Activated CD4-positive, alpha-beta T cell treated with anti-CD3 and anti-CD28 coated beads for 36 hours (primary cell): ENCODE measurements at regions not wholly inside any gene's neighbourhood (a gene's known extent, or its start where the extent isn't known, plus 50 kb on each side); places are given as distances from the start of the nearest gene placed in this dataset.
"Not testable (repeated sequence)": the region's sequence is repeated elsewhere in the genome, so short reads cannot be mapped to it uniquely, and the experiment has no call there.

Experiments
- ATAC-seq: fragments of 200-7000 bp; cut with Tn5 transposase; one replicate; pipeline ENCODE4 v1.10.0; 2021; ENCODE audit warnings: mild to moderate bottlenecking, moderate library complexity
- CTCF ChIA-PET: fragments of 350-600 bp; sonication (Branson Sonifier 250); formaldehyde crosslinking; loops from one replicate; lab custom pipeline; 2021; ENCODE audit warnings: antibody characterized with exemption; lab: Charles Lee
- POLR2A ChIA-PET: fragments of 350-600 bp; sonication (Branson Sonifier 250); formaldehyde crosslinking; loops from one replicate; lab custom pipeline; 2021; ENCODE audit warnings: antibody characterized with exemption, inconsistent platforms; lab: Charles Lee
- DNase-seq: peaks from one replicate; pipeline ENCODE4 v3.0.0-alpha.2; 2020
- H3K27ac Mint-ChIP-seq: one replicate; pipeline ENCODE4 v1.8.0; 2021; ENCODE audit warnings: mixed read lengths
- H3K27me3 Mint-ChIP-seq: one replicate; pipeline ENCODE4 v1.8.0; 2021; ENCODE audit warnings: mixed read lengths
- H3K36me3 Mint-ChIP-seq: one replicate; pipeline ENCODE4 v1.8.0; 2021; ENCODE audit warnings: low read depth, mixed read lengths
- H3K4me1 Mint-ChIP-seq: one replicate; pipeline ENCODE4 v1.8.0; 2021; ENCODE audit warnings: mixed read lengths
- H3K4me3 Mint-ChIP-seq: one replicate; pipeline ENCODE4 v1.8.0; 2021; ENCODE audit warnings: mild to moderate bottlenecking, moderate library complexity, mixed read lengths
- H3K9me3 Mint-ChIP-seq: one replicate; pipeline ENCODE4 v1.8.0; 2021; ENCODE audit warnings: low read depth, mixed read lengths
- intact Hi-C, 2 experiments: fragments of 100-400 bp; cut with DNase I in 1 of 2; cut with micrococcal nuclease in 1 of 2; formaldehyde crosslinking; loops; one replicate each; pipeline versions ENCODE4 v1.14.2 to v1.15.1; 2022 to 2024; cut with DNase I, micrococcal nuclease

- CTCF ChIA-PET, H3K36me3 Mint-ChIP-seq, H3K27me3 Mint-ChIP-seq, H3K4me3 Mint-ChIP-seq, H3K9me3 Mint-ChIP-seq, H3K27ac Mint-ChIP-seq, POLR2A ChIA-PET, DNase-seq, ATAC-seq, H3K4me1 Mint-ChIP-seq, intact Hi-C loops: not testable (repeated sequence)
Observed at GRCh38 chr1:146777826-146778602, 160.1 kb upstream of the NBPF12 start.

DNA sequence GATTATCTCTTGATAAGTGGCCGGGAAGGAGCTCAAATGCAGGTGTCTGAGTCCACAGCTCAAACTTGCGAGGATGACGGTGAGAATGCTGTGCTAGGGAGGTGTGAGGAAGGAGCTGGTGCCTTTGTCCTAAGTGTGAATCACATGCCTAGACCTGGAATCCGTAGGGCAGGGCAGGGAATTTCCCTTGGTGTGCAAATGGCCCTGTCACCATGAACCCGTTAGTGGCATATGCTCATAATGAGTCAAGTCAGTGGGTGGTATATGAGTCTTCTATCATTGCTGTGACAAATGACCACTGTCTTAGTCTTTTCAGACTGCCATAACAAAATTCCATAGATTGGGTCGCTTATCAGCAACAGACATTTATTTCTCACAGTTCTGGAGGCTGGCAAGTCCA, 163.1 kb upstream of the NBPF12 start:
- H3K4me1 Mint-ChIP-seq, H3K27me3 Mint-ChIP-seq, H3K27ac Mint-ChIP-seq, H3K36me3 Mint-ChIP-seq, POLR2A ChIA-PET, intact Hi-C loops, CTCF ChIA-PET, H3K4me3 Mint-ChIP-seq, DNase-seq, H3K9me3 Mint-ChIP-seq: not testable (repeated sequence)
- peak; percentile 87 for ATAC-seq

GRCh38 chr1:146774271-146774670, 163.9 kb upstream of the NBPF12 start:
- H3K27ac Mint-ChIP-seq, ATAC-seq, H3K4me1 Mint-ChIP-seq, intact Hi-C loops, H3K4me3 Mint-ChIP-seq, H3K36me3 Mint-ChIP-seq, CTCF ChIA-PET, H3K9me3 Mint-ChIP-seq, DNase-seq, H3K27me3 Mint-ChIP-seq, POLR2A ChIA-PET: not testable (repeated sequence)

DNA sequence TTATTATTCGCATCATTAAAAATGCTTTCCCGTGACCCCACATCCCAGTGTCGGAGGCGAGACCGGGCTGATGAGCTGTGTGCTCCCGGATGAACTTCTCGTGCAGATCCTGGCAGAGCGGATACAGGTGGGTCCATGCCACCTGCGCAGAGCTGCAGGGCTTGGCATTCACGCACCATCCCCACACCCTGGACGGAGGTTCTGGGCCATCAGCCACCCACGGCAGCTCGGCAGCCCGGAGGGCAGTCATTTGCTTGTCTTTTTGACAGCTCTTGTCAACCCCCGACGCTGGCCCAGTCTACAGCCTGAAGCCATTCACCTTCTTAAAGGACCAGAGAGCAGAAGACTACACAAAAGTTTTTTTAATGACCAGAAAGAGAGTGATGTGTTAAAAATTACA, 166.7 kb upstream of the NBPF12 start:
- POLR2A ChIA-PET, H3K27ac Mint-ChIP-seq, H3K9me3 Mint-ChIP-seq, H3K4me3 Mint-ChIP-seq, H3K27me3 Mint-ChIP-seq, ATAC-seq, intact Hi-C loops, DNase-seq, H3K4me1 Mint-ChIP-seq, CTCF ChIA-PET, H3K36me3 Mint-ChIP-seq: not testable (repeated sequence)

DNA sequence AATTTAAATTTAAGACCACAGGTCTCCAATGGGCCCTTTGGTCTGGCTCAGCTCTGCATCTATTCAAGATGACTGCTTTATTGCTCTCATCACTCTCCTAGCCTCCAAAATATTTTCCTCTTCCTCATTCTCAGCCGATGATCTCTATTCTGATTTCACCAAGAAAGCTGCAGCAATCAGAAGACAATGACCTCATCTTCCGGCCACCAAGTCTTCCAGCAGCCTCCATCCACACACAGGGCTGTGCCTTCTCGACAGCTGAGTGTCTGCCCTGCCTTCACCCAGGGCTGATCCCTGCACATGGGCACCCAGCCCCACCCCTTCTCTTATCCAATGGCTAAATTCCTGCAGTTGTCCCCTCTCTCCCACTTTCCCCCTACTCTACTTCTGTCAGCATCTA, 167.1 kb upstream of the NBPF12 start:
- intact Hi-C loops, POLR2A ChIA-PET, ATAC-seq, H3K4me1 Mint-ChIP-seq, DNase-seq, H3K9me3 Mint-ChIP-seq, H3K27me3 Mint-ChIP-seq, H3K36me3 Mint-ChIP-seq, H3K4me3 Mint-ChIP-seq, H3K27ac Mint-ChIP-seq, CTCF ChIA-PET: not testable (repeated sequence)

GRCh38 chr1:146763234-146763633, 174.9 kb upstream of the NBPF12 start:
- POLR2A ChIA-PET, H3K27me3 Mint-ChIP-seq, H3K9me3 Mint-ChIP-seq, H3K36me3 Mint-ChIP-seq, H3K27ac Mint-ChIP-seq, DNase-seq, H3K4me3 Mint-ChIP-seq, ATAC-seq, intact Hi-C loops, CTCF ChIA-PET, H3K4me1 Mint-ChIP-seq: not testable (repeated sequence)

- H3K4me1 Mint-ChIP-seq, DNase-seq, CTCF ChIA-PET, H3K9me3 Mint-ChIP-seq, intact Hi-C loops, H3K27ac Mint-ChIP-seq, H3K27me3 Mint-ChIP-seq, H3K36me3 Mint-ChIP-seq, ATAC-seq, POLR2A ChIA-PET, H3K4me3 Mint-ChIP-seq: not testable (repeated sequence)
Observed at GRCh38 chr1:146756858-146757257, 181.3 kb upstream of the NBPF12 start.

DNA sequence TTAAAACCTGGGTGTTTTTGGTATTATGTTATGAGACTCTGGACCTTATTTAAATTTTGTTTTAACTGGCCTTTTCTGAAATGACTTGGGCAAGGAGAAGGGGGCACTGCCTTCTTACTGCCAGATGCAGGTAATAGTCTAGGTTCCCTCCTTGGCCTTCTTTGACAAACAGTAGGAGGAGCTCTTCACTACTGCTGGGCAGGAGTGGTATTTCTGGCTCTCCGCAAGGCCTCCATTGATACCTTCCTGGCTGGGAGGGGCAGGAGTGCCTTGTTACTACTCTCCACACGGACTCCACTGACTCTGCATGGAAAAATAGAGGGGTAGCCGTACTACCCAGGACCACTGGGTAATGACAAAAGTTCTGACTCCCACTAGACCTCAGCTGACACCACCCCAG, 189.4 kb upstream of the NBPF12 start:
- H3K4me1 Mint-ChIP-seq, ATAC-seq, intact Hi-C loops, CTCF ChIA-PET, H3K27ac Mint-ChIP-seq, H3K9me3 Mint-ChIP-seq, H3K4me3 Mint-ChIP-seq, DNase-seq, POLR2A ChIA-PET, H3K36me3 Mint-ChIP-seq, H3K27me3 Mint-ChIP-seq: not testable (repeated sequence)

- H3K27me3 Mint-ChIP-seq, H3K4me1 Mint-ChIP-seq, intact Hi-C loops, H3K9me3 Mint-ChIP-seq, H3K36me3 Mint-ChIP-seq, H3K4me3 Mint-ChIP-seq, ATAC-seq, H3K27ac Mint-ChIP-seq, DNase-seq, CTCF ChIA-PET, POLR2A ChIA-PET: not testable (repeated sequence)
Observed at GRCh38 chr1:146731981-146732680, 206.0 kb upstream of the NBPF12 start.

- H3K9me3 Mint-ChIP-seq, H3K4me3 Mint-ChIP-seq, CTCF ChIA-PET, H3K27ac Mint-ChIP-seq, H3K27me3 Mint-ChIP-seq, H3K4me1 Mint-ChIP-seq, POLR2A ChIA-PET, intact Hi-C loops, DNase-seq, H3K36me3 Mint-ChIP-seq, ATAC-seq: not testable (repeated sequence)
Observed at GRCh38 chr1:146729642-146730344, 208.3 kb upstream of the NBPF12 start.

GRCh38 chr1:146715054-146715453, 223.1 kb upstream of the NBPF12 start:
- CTCF ChIA-PET, H3K9me3 Mint-ChIP-seq, H3K27ac Mint-ChIP-seq, H3K4me1 Mint-ChIP-seq, DNase-seq, H3K36me3 Mint-ChIP-seq, POLR2A ChIA-PET, intact Hi-C loops, H3K4me3 Mint-ChIP-seq, ATAC-seq, H3K27me3 Mint-ChIP-seq: not testable (repeated sequence)
